ENCODE measurements at regions not wholly inside any gene's neighbourhood (a gene's known extent, or its start where the extent isn't known, plus 50 kb on each side); places are given as distances from the start of the nearest gene placed in this dataset.

GRCh38 chr3:21357241-21357640 lies 393.8 kb downstream of the ZNF385D start:
- TF ChIP-seq CTCF (IDR thresholded peaks at IDR 0.05; ENCODE audit: extremely low read depth, missing control alignments): no peak
- no peak for DNase-seq (ENCODE audit: low spot score)

- TF ChIP-seq CTCF (IDR thresholded peaks at IDR 0.05; ENCODE audit: extremely low read depth, missing control alignments): no peak
- no peak for DNase-seq (ENCODE audit: low spot score)
Observed at GRCh38 chr3:21356402-21356801, 394.6 kb downstream of the ZNF385D start.

- DNase-seq (ENCODE audit: low spot score): no peak
- TF ChIP-seq CTCF (IDR thresholded peaks at IDR 0.05; ENCODE audit: extremely low read depth, missing control alignments): no peak
Observed at GRCh38 chr3:21345382-21345976, 405.5 kb downstream of the ZNF385D start.

- TF ChIP-seq CTCF (IDR thresholded peaks at IDR 0.05; ENCODE audit: extremely low read depth, missing control alignments): no peak
- DNase-seq (ENCODE audit: low spot score): no peak
Observed at GRCh38 chr3:21331857-21332256, 419.2 kb downstream of the ZNF385D start.

- no peak for DNase-seq (ENCODE audit: low spot score)
- TF ChIP-seq CTCF (IDR thresholded peaks at IDR 0.05; ENCODE audit: extremely low read depth, missing control alignments): no peak
Observed at GRCh38 chr3:21331321-21331720, 419.7 kb downstream of the ZNF385D start.

- DNase-seq (ENCODE audit: low spot score): peak; percentile 13
- no peak for TF ChIP-seq CTCF (IDR thresholded peaks at IDR 0.05; ENCODE audit: extremely low read depth, missing control alignments)
Observed at GRCh38 chr3:21330293-21330692, 420.7 kb downstream of the ZNF385D start.

- TF ChIP-seq CTCF (IDR thresholded peaks at IDR 0.05; ENCODE audit: extremely low read depth, missing control alignments): no peak
- DNase-seq (ENCODE audit: low spot score): no peak
Observed at GRCh38 chr3:21328711-21329390, 422.2 kb downstream of the ZNF385D start.

Measured in GM20000 (cell line).